GM12873 (cell line): ENCODE measurements at regions not wholly inside any gene's neighbourhood (a gene's known extent, or its start where the extent isn't known, plus 50 kb on each side); places are given as distances from the start of the nearest gene placed in this dataset.

Experiments used
- CTCF ChIP-seq: IDR thresholded peaks from 2 replicates; pipeline ENCODE4 v1.5.1; 2012; ENCODE audit warnings: low read depth, mild to moderate bottlenecking, moderate library complexity, low read length, control low read depth; ENCODE audit not compliant: insufficient read depth; ENCODE audit errors: missing control alignments

GRCh38 chr6:112634376-112634775 lies 287.2 kb downstream of the RFPL4B start:
- TF ChIP-seq CTCF = no peak

GRCh38 chr6:112636650-112637262 lies 289.6 kb downstream of the RFPL4B start:
- TF ChIP-seq CTCF = no peak

- TF ChIP-seq CTCF = no peak
Observed at GRCh38 chr6:112639391-112639831, 292.3 kb downstream of the RFPL4B start.

- no peak for TF ChIP-seq CTCF
Observed at GRCh38 chr6:112640891-112641290, 293.8 kb downstream of the RFPL4B start.

GRCh38 chr6:112649853-112650252 lies 302.7 kb downstream of the RFPL4B start:
- TF ChIP-seq CTCF = no peak

GRCh38 chr6:112651239-112651638 lies 304.1 kb downstream of the RFPL4B start:
- TF ChIP-seq CTCF = no peak

- no peak for TF ChIP-seq CTCF
Observed at GRCh38 chr6:112659912-112660311, 312.8 kb downstream of the RFPL4B start.
